NT2/D1 (cell line): ENCODE measurements at regions not wholly inside any gene's neighbourhood (a gene's known extent, or its start where the extent isn't known, plus 50 kb on each side); places are given as distances from the start of the nearest gene placed in this dataset.

Experiments
- SUZ12 ChIP-seq: IDR thresholded peaks from 2 replicates; pipeline ENCODE4 v1.6.1; 2011; ENCODE audit not compliant: insufficient read length, insufficient read depth; ENCODE audit errors: extremely low read depth
- YY1 ChIP-seq: IDR thresholded peaks from 2 replicates; pipeline ENCODE4 v1.6.1; 2011; ENCODE audit not compliant: insufficient read length, insufficient read depth
- ZNF274 ChIP-seq: IDR thresholded peaks from 2 replicates; pipeline ENCODE4 v1.6.1; 2011; ENCODE audit warnings: mild to moderate bottlenecking, low read depth, low read length

DNA sequence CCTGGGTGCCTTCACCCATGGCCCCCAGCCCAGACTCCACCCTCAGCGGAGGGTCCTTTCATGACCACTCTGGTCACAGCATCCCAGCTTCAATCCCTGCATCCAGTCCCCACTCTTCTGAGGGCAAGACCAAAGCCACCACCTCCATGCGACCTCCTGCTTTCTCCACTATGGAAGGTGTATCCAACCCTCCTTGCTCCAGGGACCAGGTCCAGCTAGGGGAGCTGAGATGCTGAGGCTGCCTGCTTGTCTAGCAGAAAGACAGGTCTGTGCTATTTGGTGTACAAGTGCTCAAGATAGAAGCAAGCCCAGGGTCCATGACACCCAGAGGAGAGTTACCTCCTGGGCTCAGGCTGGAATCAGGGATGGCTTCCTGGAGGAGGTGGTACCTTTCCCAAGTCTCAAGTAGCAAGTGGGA is 73.8 kb upstream of the RAB6C start:
- TF ChIP-seq ZNF274 (no peak), SUZ12 (no peak), YY1 (no peak)
